GM18498 (cell line): ENCODE measurements at regions not wholly inside any gene's neighbourhood (a gene's known extent, or its start where the extent isn't known, plus 50 kb on each side); places are given as distances from the start of the nearest gene placed in this dataset.

Experiments
- ATAC-seq: cut with Tn5 transposase; IDR thresholded peaks from one replicate; pipeline ENCODE4 v1.9.1; 2021; ENCODE audit warnings: mild to moderate bottlenecking, moderate library complexity; ENCODE audit not compliant: unreplicated experiment

DNA sequence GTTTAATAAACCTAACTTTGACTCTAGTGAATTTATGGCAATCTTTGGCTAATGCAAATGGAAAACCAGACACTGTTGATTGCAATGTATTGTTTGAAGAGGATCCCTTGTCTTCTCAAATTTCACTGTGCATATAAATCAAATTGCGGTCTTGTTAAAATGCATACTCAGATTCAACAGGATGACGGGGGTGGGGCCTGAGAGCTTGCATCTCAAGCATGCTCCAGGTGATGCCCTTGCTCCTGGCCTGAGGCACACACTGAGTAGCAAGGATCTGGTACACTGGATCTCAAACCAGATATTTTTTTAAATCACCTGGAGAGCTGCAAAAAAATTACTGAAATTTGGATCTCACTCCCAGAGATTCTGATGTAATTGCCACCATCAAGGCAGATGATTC is 463.7 kb downstream of the DNAH5 start:
- ATAC-seq: no peak

GRCh38 chr5:13478831-13479465 is 465.5 kb downstream of the DNAH5 start:
- no peak for ATAC-seq

GRCh38 chr5:13477118-13477737 is 467.3 kb downstream of the DNAH5 start:
- no peak for ATAC-seq

- no peak for ATAC-seq
These were observed 471.6 kb downstream of the DNAH5 start for GRCh38 chr5:13472842-13473241.

DNA sequence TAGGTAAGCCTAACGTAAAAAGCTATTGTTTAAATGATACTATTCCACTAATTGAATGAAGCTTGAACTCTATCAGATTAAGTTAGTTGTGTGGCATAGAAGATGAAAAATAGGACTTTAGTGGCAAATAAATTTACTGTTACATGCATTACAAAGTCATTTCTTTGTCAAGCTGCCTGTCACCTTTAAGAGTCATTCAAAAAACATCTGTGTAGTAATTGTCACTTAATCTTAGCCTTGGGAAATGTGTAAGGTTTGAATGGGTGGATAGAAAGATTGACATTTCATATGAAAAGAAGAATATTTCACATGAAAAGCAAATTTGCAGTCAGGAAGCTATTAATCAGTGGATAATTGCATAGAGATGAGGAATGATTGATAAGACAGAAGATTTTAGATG is 473.5 kb downstream of the DNAH5 start:
- no peak for ATAC-seq

DNA sequence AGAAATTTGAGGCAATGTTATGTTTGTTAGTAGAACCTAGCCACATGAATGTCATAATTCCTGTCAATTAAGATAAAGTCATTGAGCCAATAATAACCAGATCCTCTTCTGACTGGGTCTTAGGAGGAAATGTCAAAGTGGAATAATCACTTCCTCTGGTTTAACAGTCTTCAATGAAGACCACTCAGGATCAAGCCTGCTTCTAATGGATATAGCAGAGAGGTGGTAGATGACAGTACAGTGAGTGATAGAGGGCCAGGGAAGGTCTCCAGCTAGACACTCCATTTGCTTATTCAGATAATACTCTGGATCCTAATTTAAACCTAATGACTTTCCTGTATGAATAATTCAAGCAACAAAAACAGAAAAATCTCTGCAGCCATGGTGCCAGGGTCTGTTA is 474.2 kb downstream of the DNAH5 start:
- no peak for ATAC-seq

- ATAC-seq: no peak
These were observed 479.8 kb downstream of the DNAH5 start for GRCh38 chr5:13464532-13465193.

- ATAC-seq: no peak
These were observed 483.9 kb downstream of the DNAH5 start for GRCh38 chr5:13460587-13460986.

DNA sequence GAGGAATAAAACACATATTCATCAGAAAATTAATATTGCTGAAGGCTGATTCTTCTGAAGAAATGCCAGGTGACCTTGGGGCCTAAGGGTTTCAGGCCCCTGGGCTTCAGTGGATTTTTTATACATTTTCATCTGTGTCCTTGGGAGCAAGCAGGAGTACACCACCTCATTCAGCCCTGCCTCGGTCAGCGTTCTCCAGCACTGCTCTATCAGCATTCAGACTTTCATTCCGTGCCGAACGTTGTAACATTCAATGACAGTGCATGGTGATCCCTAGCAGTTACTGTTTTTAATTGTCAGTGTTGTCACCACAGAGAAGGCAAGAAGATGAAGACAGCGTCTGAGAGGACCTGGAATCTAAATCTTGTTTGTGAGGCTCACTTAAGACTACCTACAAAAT is 490.4 kb downstream of the DNAH5 start:
- ATAC-seq: no peak

- ATAC-seq: no peak
These were observed 495.6 kb downstream of the DNAH5 start for GRCh38 chr5:13448843-13449242.

DNA sequence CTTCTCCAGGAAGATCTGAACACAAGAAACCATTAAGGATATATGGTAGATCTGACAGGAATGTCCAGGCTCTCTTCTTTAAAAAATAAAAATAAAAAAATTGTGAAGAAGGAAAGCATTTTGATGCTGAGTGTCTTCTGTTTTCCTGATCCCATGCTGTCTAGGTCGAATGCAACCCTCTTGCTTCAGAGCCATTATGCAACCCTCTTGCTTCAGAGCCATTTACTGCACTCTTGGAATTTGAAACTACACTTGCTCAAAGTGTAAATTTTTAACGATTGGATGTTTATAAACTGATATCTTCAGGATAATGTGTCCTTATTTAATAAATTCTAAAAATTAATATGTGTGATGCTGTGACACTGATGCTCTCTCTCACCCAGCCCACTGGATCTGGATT is 505.1 kb downstream of the DNAH5 start:
- no peak for ATAC-seq

DNA sequence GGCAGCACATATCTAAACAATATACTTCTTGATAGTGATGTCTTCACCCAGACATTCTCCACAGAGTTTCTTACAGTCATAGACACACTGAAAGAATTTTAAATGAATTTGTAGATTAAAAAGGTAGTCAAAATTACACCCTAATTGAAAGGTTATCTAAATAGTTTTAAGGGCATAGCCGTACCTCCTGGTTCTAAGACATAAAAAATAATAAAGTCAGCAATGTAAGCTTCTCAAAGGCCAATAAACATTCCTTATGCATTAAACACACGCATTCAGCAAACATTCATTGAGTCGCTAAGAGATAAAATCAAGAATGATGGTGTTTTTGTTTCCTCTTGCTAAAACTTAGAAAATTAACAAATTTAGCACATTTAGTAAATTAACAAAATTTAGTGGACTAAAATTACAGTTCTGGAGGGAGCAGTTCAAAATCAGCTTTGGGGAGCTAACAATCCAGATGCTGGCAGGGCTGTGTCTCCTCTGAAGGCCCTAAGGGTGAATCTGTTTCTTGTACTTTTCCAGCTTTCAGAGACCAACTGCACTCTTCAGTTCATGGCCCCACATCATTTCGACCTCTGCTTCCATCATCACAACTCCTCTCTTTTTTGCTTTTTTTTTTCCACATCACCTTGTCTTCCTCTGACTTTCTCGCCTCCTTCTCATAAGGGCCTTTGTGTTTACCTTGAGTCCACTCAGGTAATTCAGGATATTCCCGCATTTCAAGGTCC is 516.5 kb downstream of the DNAH5 start:
- ATAC-seq: no peak

GRCh38 chr5:13412040-13412595 is 532.4 kb downstream of the DNAH5 start:
- ATAC-seq: no peak

DNA sequence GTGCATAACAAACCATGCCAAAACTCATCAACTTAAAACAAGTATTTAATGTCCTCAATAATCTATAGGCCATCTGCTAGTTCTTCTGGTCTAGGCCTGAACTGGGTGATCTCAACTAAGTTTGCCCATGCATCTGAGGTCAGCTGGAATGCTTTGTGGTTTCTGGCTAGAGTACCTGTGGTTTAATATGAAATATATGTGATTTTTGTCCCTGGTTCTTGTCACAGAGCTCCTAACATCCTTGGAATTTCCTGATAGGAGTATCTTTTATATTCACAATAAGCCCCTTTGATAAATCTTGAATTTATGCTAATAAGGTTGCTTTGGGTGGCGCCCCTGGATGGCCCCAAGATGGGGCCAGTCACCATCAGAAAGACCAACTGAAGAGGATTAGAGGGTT is 535.9 kb downstream of the DNAH5 start:
- ATAC-seq: no peak

DNA sequence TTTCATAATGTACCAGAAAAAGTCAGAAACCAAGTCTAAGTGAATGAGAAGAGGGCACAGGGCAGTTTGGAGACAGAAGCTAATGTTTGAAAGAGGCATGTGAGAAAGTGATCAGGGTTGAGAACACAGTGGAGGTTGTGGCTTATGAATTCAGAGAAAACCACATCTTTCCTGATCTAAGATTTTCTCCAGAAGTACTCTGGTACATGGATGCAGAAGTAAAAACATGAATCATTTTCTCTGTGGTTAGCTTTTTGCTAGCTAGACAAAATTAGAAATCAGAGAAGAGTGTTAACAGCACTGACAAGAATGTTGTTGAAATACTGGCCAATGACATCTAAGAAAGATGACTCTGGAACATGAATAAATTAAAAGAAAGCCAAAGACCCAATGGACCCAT is 541.1 kb downstream of the DNAH5 start:
- ATAC-seq: no peak

GRCh38 chr5:13385066-13385465 is 559.4 kb downstream of the DNAH5 start:
- ATAC-seq: no peak

DNA sequence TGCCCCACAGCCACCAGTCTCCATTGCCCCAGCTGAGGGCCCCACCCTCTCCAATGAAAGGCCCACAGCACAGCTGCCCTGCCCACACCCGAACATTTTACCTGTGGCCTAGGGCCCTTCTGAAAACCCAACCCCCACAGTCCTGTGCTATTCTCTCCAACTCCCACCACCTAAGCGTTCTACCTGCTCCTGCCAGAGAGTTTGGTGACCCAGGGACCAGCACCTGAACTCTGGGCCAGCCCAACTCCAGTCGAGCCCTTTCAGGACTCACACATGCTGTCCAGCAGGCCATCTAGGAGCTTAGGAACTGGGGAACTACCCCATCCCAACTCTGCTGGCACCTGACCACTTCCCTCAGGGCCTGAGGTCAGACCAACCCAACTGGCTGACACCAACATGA is 562.3 kb downstream of the DNAH5 start:
- no peak for ATAC-seq

GRCh38 chr5:13378091-13378490 is 566.4 kb downstream of the DNAH5 start:
- no peak for ATAC-seq

DNA sequence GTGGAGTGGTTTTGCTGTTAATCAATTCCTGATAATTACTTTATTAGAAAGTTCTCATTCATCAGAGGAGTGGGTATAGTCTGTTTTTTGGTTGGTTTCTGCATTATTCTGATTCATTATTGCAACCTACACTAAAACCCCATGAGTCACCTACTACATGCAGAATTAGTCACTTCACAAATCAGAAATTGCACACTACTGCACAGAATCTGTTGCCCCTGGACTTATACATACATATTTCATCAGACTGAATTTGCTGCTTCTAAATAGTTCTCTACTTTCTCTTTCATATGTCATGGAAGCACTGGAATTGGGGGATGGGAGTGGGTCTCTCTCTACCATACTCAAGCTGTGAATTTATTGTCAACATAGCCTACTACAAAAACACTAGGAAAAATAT is 585.1 kb downstream of the DNAH5 start:
- ATAC-seq: no peak

- no peak for ATAC-seq
These were observed 586.1 kb downstream of the DNAH5 start for GRCh38 chr5:13358342-13358741.

DNA sequence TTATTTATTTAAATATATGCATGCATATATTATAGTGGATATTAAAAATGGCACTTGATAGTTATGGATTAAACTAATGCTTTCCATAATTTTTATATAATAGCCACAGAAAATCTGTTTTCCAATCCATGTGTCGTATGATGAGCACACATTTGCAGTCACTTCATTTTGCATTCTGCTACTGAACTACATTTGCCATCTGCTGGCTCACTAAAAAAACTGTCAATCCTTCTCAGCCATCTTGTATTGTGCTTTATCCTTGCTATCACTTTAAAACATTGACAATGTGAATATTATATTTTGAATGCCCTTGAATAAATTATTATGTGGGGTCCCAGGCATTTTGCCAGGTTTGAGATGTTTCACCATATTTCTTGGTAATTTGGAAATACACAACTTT is 586.6 kb downstream of the DNAH5 start:
- ATAC-seq: no peak

- ATAC-seq: no peak
These were observed 588.3 kb downstream of the DNAH5 start for GRCh38 chr5:13356226-13356625.
